HPDE6-E6E7 (cell line): ENCODE measurements at regions not wholly inside any gene's neighbourhood (a gene's known extent, or its start where the extent isn't known, plus 50 kb on each side); places are given as distances from the start of the nearest gene placed in this dataset.
"Not testable (repeated sequence)": the region's sequence is repeated elsewhere in the genome, so short reads cannot be mapped to it uniquely, and the experiment has no call there.

ENCODE experiments used
- DNase-seq: peaks from one replicate; pipeline ENCODE4 v3.0.0; 2011; ENCODE audit warnings: missing footprints; ENCODE audit errors: extremely low spot score

GRCh38 chr1:181257117-181257516, 168.6 kb downstream of the IER5 start:
- no peak for DNase-seq

GRCh38 chr1:181259026-181259745, 170.7 kb downstream of the IER5 start:
- DNase-seq = no peak

- DNase-seq = no peak
Measured at GRCh38 chr1:181260271-181260670, 171.8 kb downstream of the IER5 start.

GRCh38 chr1:181260994-181261393, 172.5 kb downstream of the IER5 start:
- DNase-seq = no peak

- DNase-seq = no peak
Measured at GRCh38 chr1:181262069-181262468, 173.6 kb downstream of the IER5 start.

GRCh38 chr1:181263444-181263843, 174.9 kb downstream of the IER5 start:
- no peak for DNase-seq

GRCh38 chr1:181264821-181265220, 176.3 kb downstream of the IER5 start:
- DNase-seq = no peak

GRCh38 chr1:181284978-181285377, 196.5 kb downstream of the IER5 start:
- no peak for DNase-seq

- no peak for DNase-seq
Measured at GRCh38 chr1:181295217-181295616, 188.1 kb upstream of the CACNA1E start.

GRCh38 chr1:181296180-181296579, 187.1 kb upstream of the CACNA1E start:
- DNase-seq = no peak

- DNase-seq = no peak
Measured at GRCh38 chr1:181308098-181308497, 175.2 kb upstream of the CACNA1E start.

GRCh38 chr1:181310560-181310959, 172.8 kb upstream of the CACNA1E start:
- no peak for DNase-seq

- no peak for DNase-seq
Measured at GRCh38 chr1:181312946-181313345, 170.4 kb upstream of the CACNA1E start.

- no peak for DNase-seq
Measured at GRCh38 chr1:181313466-181313865, 169.9 kb upstream of the CACNA1E start.

- no peak for DNase-seq
Measured at GRCh38 chr1:181314010-181314409, 169.3 kb upstream of the CACNA1E start.

GRCh38 chr1:181314959-181315358, 168.4 kb upstream of the CACNA1E start:
- DNase-seq = no peak

- DNase-seq = no peak
Measured at GRCh38 chr1:181317261-181317930, 165.9 kb upstream of the CACNA1E start.

GRCh38 chr1:181318022-181318857, 165.1 kb upstream of the CACNA1E start:
- no peak for DNase-seq

GRCh38 chr1:181318858-181319235, 164.5 kb upstream of the CACNA1E start:
- no peak for DNase-seq

GRCh38 chr1:181319907-181320306, 163.4 kb upstream of the CACNA1E start:
- DNase-seq = no peak

GRCh38 chr1:181324797-181325616, 158.3 kb upstream of the CACNA1E start:
- peak; percentile 78 for DNase-seq

- not testable (repeated sequence) for DNase-seq
Measured at GRCh38 chr1:181325765-181326164, 157.6 kb upstream of the CACNA1E start.
